Hepatocyte (in vitro differentiated cells): ENCODE measurements at regions not wholly inside any gene's neighbourhood (a gene's known extent, or its start where the extent isn't known, plus 50 kb on each side); places are given as distances from the start of the nearest gene placed in this dataset.
"Not testable (repeated sequence)": the region's sequence is repeated elsewhere in the genome, so short reads cannot be mapped to it uniquely, and the experiment has no call there.

Experiments used
- DNase-seq: peaks from one replicate; pipeline ENCODE4 v3.0.0-alpha.2; 2016; ENCODE audit warnings: low spot score
- H2AFZ ChIP-seq: fragments of 200-600 bp; sonication (generic); 2 replicates; pipeline ENCODE4 v1.6.0; 2016; ENCODE audit warnings: antibody characterized with exemption, mild to moderate bottlenecking
- H3K27ac ChIP-seq: fragments of 200-600 bp; sonication (generic); 2 replicates; pipeline ENCODE4 v1.5.1; 2016; ENCODE audit warnings: mild to moderate bottlenecking
- H3K27me3 ChIP-seq: fragments of 200-600 bp; sonication (generic); 2 replicates; pipeline ENCODE4 v1.6.1; 2016
- H3K36me3 ChIP-seq: fragments of 200-600 bp; sonication (generic); replicated peaks from 2 replicates; pipeline ENCODE4 v1.5.1; 2016; ENCODE audit warnings: low read depth; ENCODE audit not compliant: insufficient read depth
- H3K4me1 ChIP-seq: fragments of 200-600 bp; sonication (generic); 2 replicates; pipeline ENCODE4 v1.5.1; 2016; ENCODE audit warnings: mild to moderate bottlenecking, moderate library complexity; ENCODE audit not compliant: insufficient read depth
- H3K4me2 ChIP-seq: fragments of 200-600 bp; sonication (generic); 2 replicates; pipeline ENCODE4 v1.6.0; 2016
- H3K4me3 ChIP-seq: fragments of 200-600 bp; sonication (generic); 2 replicates; pipeline ENCODE4 v1.5.1; 2016; ENCODE audit warnings: mild to moderate bottlenecking
- H3K79me2 ChIP-seq: fragments of 200-600 bp; sonication (generic); 2 replicates; pipeline ENCODE4 v1.6.0; 2017; ENCODE audit warnings: mild to moderate bottlenecking
- H3K9me2 ChIP-seq: fragments of 200-600 bp; sonication (generic); replicated peaks from 2 replicates; pipeline ENCODE4 v1.6.0; 2017; ENCODE audit warnings: mild to moderate bottlenecking; ENCODE audit not compliant: insufficient read depth
- H3K9me3 ChIP-seq: fragments of 200-600 bp; sonication (generic); 2 replicates; pipeline ENCODE4 v1.5.1; 2016; ENCODE audit warnings: low read depth, mild to moderate bottlenecking
- H4K20me1 ChIP-seq: fragments of 200-600 bp; sonication (generic); 2 replicates; pipeline ENCODE4 v1.6.0; 2016; ENCODE audit warnings: mild to moderate bottlenecking; ENCODE audit not compliant: insufficient read depth, poor library complexity, severe bottlenecking
- CTCF ChIP-seq: fragments of 200-600 bp; sonication (generic); IDR thresholded peaks from 2 replicates; pipeline ENCODE4 v1.5.1; 2016; ENCODE audit warnings: antibody characterized with exemption, mild to moderate bottlenecking; ENCODE audit not compliant: poor library complexity
- EZH2 ChIP-seq: fragments of 200-600 bp; sonication (generic); IDR thresholded peaks from 2 replicates; pipeline ENCODE4 v1.6.1; 2016; ENCODE audit warnings: antibody characterized with exemption, mild to moderate bottlenecking, borderline replicate concordance
- EZH2phosphoT487 ChIP-seq: fragments of 200-600 bp; sonication (generic); IDR thresholded peaks from one replicate; pipeline ENCODE4 v1.6.1; 2018; ENCODE audit warnings: antibody characterized with exemption, mild to moderate bottlenecking, low read depth, moderate library complexity; ENCODE audit not compliant: unreplicated experiment, severe bottlenecking
- WGBS: methylation state at CpG from one replicate; pipeline ENCODE4 v1.1.6; 2016; ENCODE audit warnings: low lambda C conversion rate; ENCODE audit errors: missing lambda C conversion rate; 5-methylcytosine and 5-hydroxymethylcytosine counted together

- Histone ChIP-seq H3K9me2 (no peaks in the 10 kb centered on the region), H2AFZ (no peak overlapping the region), H3K27me3 (no peaks in the 10 kb centered on the region), H3K4me3 (no peak overlapping the region), H3K27ac (no peak overlapping the region), H3K4me1 (no peaks in the 10 kb centered on the region), H3K4me2 (no peak overlapping the region), H3K9me3 (no peaks in the 10 kb centered on the region), H3K36me3 (no peaks in the 10 kb centered on the region), H3K79me2 (no peaks in the 10 kb centered on the region), H4K20me1 (no peaks in the 10 kb centered on the region)
- TF ChIP-seq EZH2 = no peak
- TF ChIP-seq EZH2phosphoT487 = no peak
- no peak for TF ChIP-seq CTCF
- 71% methylated on average over 7 of the region's 8 CpGs for WGBS
- DNase-seq = no peak
Observed at GRCh38 chr14:106087837-106088236, 561.5 kb downstream of the TMEM121 start.

GRCh38 chr14:106088860-106089259 is 562.5 kb downstream of the TMEM121 start:
- H2AFZ ChIP-seq, H3K79me2 ChIP-seq, H4K20me1 ChIP-seq, DNase-seq, H3K9me2 ChIP-seq, H3K36me3 ChIP-seq, H3K4me1 ChIP-seq, H3K27me3 ChIP-seq, H3K27ac ChIP-seq, H3K4me2 ChIP-seq, H3K9me3 ChIP-seq, H3K4me3 ChIP-seq: not testable (repeated sequence)
- 68% methylated on average over 3 of the region's 3 CpGs for WGBS

GRCh38 chr14:106094654-106095189 is 568.3 kb downstream of the TMEM121 start:
- Histone ChIP-seq H3K27ac (no peak overlapping the region), H3K36me3 (no peaks in the 10 kb centered on the region), H3K27me3 (no peaks in the 10 kb centered on the region), H4K20me1 (no peaks in the 10 kb centered on the region), H3K4me3 (no peak overlapping the region), H3K9me3 (no peaks in the 10 kb centered on the region), H2AFZ (no peak overlapping the region), H3K9me2 (no peaks in the 10 kb centered on the region), H3K4me1 (no peaks in the 10 kb centered on the region), H3K4me2 (no peak overlapping the region), H3K79me2 (no peaks in the 10 kb centered on the region)
- TF ChIP-seq EZH2 = no peak
- TF ChIP-seq CTCF = no peak
- TF ChIP-seq EZH2phosphoT487 = no peak
- no peak for DNase-seq
- WGBS = 43% methylated on average over 4 of the region's 11 CpGs

GRCh38 chr14:106107703-106108102 is 581.3 kb downstream of the TMEM121 start:
- Histone ChIP-seq H3K27me3 (no peaks in the 10 kb centered on the region), H3K9me3 (no peaks in the 10 kb centered on the region), H4K20me1 (no peaks in the 10 kb centered on the region), H3K79me2 (no peaks in the 10 kb centered on the region), H3K4me3 (no peak overlapping the region), H3K9me2 (no peaks in the 10 kb centered on the region), H3K27ac (no peak overlapping the region), H2AFZ (no peak overlapping the region), H3K36me3 (no peaks in the 10 kb centered on the region), H3K4me1 (no peaks in the 10 kb centered on the region), H3K4me2 (no peak overlapping the region)
- TF ChIP-seq CTCF (no peak), EZH2 (no peak), EZH2phosphoT487 (no peak)
- no peak for DNase-seq
- WGBS = 62% methylated on average over 6 of the region's 7 CpGs
